ENCODE measurements at regions not wholly inside any gene's neighbourhood (a gene's known extent, or its start where the extent isn't known, plus 50 kb on each side); places are given as distances from the start of the nearest gene placed in this dataset.

- peaks cover 6% of the 10 kb centered on the region for H3K4me1 ChIP-seq
- H3K4me3 ChIP-seq: no peak overlapping the region
- peaks cover 22% of the 10 kb centered on the region for H3K27me3 ChIP-seq (ENCODE audit: low read depth)
- H3K27ac ChIP-seq (replicated peaks): no peak overlapping the region
- no peaks in the 10 kb centered on the region for H3K9me3 ChIP-seq (replicated peaks)
- H3K36me3 ChIP-seq: no peaks in the 10 kb centered on the region
- intact Hi-C loops (cut with micrococcal nuclease): no loop called here
- DNase-seq: no peak
- no peak for TF ChIP-seq CTCF (IDR thresholded peaks at IDR 0.05; ENCODE audit: borderline replicate concordance)
Observed at GRCh38 chr20:57071283-57071731, 195.1 kb downstream of the BMP7 start.

GRCh38 chr20:57071954-57072583 lies 194.4 kb downstream of the BMP7 start:
- H3K4me1 ChIP-seq: peaks cover 6% of the 10 kb centered on the region
- no peak overlapping the region for H3K4me3 ChIP-seq
- intact Hi-C loops (cut with micrococcal nuclease): no loop called here
- DNase-seq: no peak
- no peak overlapping the region for H3K27ac ChIP-seq (replicated peaks)
- H3K36me3 ChIP-seq: no peaks in the 10 kb centered on the region
- peaks cover under 1% of the 10 kb centered on the region for H3K9me3 ChIP-seq (replicated peaks)
- peaks cover 25% of the 10 kb centered on the region for H3K27me3 ChIP-seq (ENCODE audit: low read depth)
- no peak for TF ChIP-seq CTCF (IDR thresholded peaks at IDR 0.05; ENCODE audit: borderline replicate concordance)

DNA sequence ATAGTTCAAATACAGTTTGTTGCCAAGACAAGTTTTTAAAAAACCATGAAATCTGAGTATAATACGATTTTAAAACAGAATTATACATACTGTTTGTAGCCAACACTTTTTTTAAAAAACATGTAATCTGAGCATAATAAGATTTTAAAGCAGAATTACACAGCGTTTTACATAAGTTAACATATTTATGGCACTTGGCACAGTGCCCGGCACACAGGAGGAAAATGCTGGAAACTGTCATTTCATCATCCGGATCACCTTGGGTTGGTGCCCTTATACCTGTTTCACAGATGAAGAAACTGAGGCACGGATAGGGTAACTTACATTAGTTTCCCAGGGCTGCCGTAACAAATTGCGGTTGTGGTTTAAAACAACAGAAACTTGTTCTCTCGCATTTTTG lies 193.0 kb downstream of the BMP7 start:
- TF ChIP-seq CTCF (IDR thresholded peaks at IDR 0.05; ENCODE audit: borderline replicate concordance): no peak
- H3K27me3 ChIP-seq (ENCODE audit: low read depth): peaks cover 25% of the 10 kb centered on the region

DNA sequence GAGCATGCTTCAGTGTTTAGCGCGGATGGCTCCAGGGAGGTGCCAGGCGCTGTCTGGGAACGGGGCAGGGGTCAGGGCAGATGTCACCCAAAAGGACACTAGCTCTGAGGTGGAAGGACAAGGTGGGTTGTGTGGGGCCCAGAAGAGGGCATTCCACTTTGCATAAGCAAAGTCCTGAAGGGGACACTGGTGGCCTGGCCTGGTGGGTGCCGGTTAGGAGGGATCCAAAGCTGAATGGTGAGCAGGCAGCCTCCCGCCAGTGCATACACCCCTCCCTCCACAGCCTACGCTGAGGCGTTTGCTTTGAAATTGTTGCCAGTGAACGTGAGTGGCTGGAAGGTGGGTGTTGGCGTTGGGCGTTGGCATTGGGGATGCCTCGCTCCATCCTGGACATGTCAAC lies 192.1 kb downstream of the BMP7 start:
- no peak for DNase-seq
- H3K9me3 ChIP-seq (replicated peaks): peaks cover 23% of the 10 kb centered on the region
- H3K4me3 ChIP-seq: no peak overlapping the region
- intact Hi-C loops (cut with micrococcal nuclease): no loop called here
- no peak for TF ChIP-seq CTCF (IDR thresholded peaks at IDR 0.05; ENCODE audit: borderline replicate concordance)
- peaks cover 6% of the 10 kb centered on the region for H3K4me1 ChIP-seq
- H3K27ac ChIP-seq (replicated peaks): no peak overlapping the region
- H3K36me3 ChIP-seq: no peaks in the 10 kb centered on the region
- peaks cover 25% of the 10 kb centered on the region for H3K27me3 ChIP-seq (ENCODE audit: low read depth)

More for the DNA sequence above, 193.0 kb downstream of the BMP7 start:
- H3K4me1 ChIP-seq: peaks cover 6% of the 10 kb centered on the region
- DNase-seq: no peak
- H3K27ac ChIP-seq (replicated peaks): no peak overlapping the region
- no peak overlapping the region for H3K4me3 ChIP-seq
- intact Hi-C loops (cut with micrococcal nuclease): no loop called here
- H3K36me3 ChIP-seq: no peaks in the 10 kb centered on the region
- peaks cover 13% of the 10 kb centered on the region for H3K9me3 ChIP-seq (replicated peaks)

DNA sequence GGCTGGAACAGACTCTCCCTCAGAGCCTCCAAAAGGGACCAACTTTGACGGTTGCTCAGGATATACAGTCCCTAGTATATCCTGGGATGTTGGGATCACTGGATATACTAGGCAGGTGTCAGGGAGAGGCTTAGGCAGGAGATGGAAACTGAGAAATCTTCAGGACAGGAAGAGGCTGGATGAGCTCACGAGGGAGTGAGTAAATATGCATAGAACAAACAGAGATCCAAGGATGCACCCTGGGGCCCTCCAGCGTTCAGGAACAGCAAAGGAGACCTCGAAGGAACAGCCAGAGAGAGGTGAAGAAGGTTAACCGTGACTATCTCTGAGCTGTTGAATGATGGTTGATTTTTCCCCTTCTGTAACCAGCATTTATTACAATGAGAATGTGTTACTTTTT lies 191.3 kb downstream of the BMP7 start:
- no peak for TF ChIP-seq CTCF (IDR thresholded peaks at IDR 0.05; ENCODE audit: borderline replicate concordance)

More for the DNA sequence above, 191.3 kb downstream of the BMP7 start:
- no peak for DNase-seq
- no peak overlapping the region for H3K27ac ChIP-seq (replicated peaks)
- H3K4me1 ChIP-seq: peaks cover 6% of the 10 kb centered on the region
- H3K4me3 ChIP-seq: no peak overlapping the region
- peaks cover 31% of the 10 kb centered on the region for H3K9me3 ChIP-seq (replicated peaks)
- no peaks in the 10 kb centered on the region for H3K36me3 ChIP-seq
- intact Hi-C loops (cut with micrococcal nuclease): no loop called here
- peaks cover 25% of the 10 kb centered on the region for H3K27me3 ChIP-seq (ENCODE audit: low read depth)
